ENCODE measurements at regions not wholly inside any gene's neighbourhood (a gene's known extent, or its start where the extent isn't known, plus 50 kb on each side); places are given as distances from the start of the nearest gene placed in this dataset.

- no peak for TF ChIP-seq CTCF (conservative IDR thresholded peaks at IDR 0.05)
- TF ChIP-seq EZH2 (IDR thresholded peaks at IDR 0.05; ENCODE audit: low read depth): no peak
Observed at GRCh38 chr1:219399446-219399845, 213.5 kb downstream of the ZC3H11B start.
